HFFc6 (cell line): ENCODE measurements at regions not wholly inside any gene's neighbourhood (a gene's known extent, or its start where the extent isn't known, plus 50 kb on each side); places are given as distances from the start of the nearest gene placed in this dataset.
"Not testable (repeated sequence)": the region's sequence is repeated elsewhere in the genome, so short reads cannot be mapped to it uniquely, and the experiment has no call there.

Source experiments
- DNase-seq: peaks from one replicate; pipeline ENCODE4 v3.0.0-alpha.2; 2018
- H3K27ac Mint-ChIP-seq: 2 replicates; pipeline ENCODE4 v1.8.0; 2020; ENCODE audit warnings: mild to moderate bottlenecking, mixed read lengths
- H3K27me3 Mint-ChIP-seq: 2 replicates; pipeline ENCODE4 v1.8.0; 2021; ENCODE audit warnings: mild to moderate bottlenecking, moderate library complexity, mixed read lengths; ENCODE audit not compliant: insufficient read depth
- H3K36me3 Mint-ChIP-seq: 2 replicates; pipeline ENCODE4 v1.8.0; 2021; ENCODE audit warnings: low read depth, mixed read lengths
- H3K4me1 Mint-ChIP-seq: 2 replicates; pipeline ENCODE4 v1.8.0; 2020; ENCODE audit warnings: low read depth, mixed read lengths
- H3K4me3 Mint-ChIP-seq: 2 replicates; pipeline ENCODE4 v1.8.0; 2020; ENCODE audit warnings: mild to moderate bottlenecking, moderate library complexity, mixed read lengths
- H3K9me3 Mint-ChIP-seq: 2 replicates; pipeline ENCODE4 v1.8.0; 2020; ENCODE audit warnings: mild to moderate bottlenecking, mixed read lengths
- CTCF ChIP-seq: fragments of 200-600 bp; sonication (generic); IDR thresholded peaks from 2 replicates; pipeline ENCODE4 v1.5.0; 2021; ENCODE audit warnings: antibody characterized with exemption, mild to moderate bottlenecking

GRCh38 chr13:96934889-96935489 is 59.3 kb downstream of the OXGR1 start:
- TF ChIP-seq CTCF, result no peak
- H3K9me3 Mint-ChIP-seq, result no peaks in the 10 kb centered on the region; the same call in 1 of the 2 replicates
- no peak overlapping the region for H3K4me3 Mint-ChIP-seq
- peaks cover 2% of the 10 kb centered on the region; the same call in 1 of the 2 replicates for H3K27me3 Mint-ChIP-seq
- H3K4me1 Mint-ChIP-seq, result no peaks in the 10 kb centered on the region
- no peak overlapping the region for H3K27ac Mint-ChIP-seq
- H3K36me3 Mint-ChIP-seq, result no peaks in the 10 kb centered on the region
- no peak for DNase-seq

GRCh38 chr13:96925916-96926628 is 68.2 kb downstream of the OXGR1 start:
- Mint-ChIP-seq H3K9me3 (peaks cover 39% of the 10 kb centered on the region), H3K36me3 (no peaks in the 10 kb centered on the region), H3K4me3 (no peak overlapping the region), H3K27ac (no peak overlapping the region), H3K27me3 (no peaks in the 10 kb centered on the region; the same call in none of the 2 replicates), H3K4me1 (no peaks in the 10 kb centered on the region)
- DNase-seq, result no peak
- no peak for TF ChIP-seq CTCF

- H3K4me3 Mint-ChIP-seq, result no peak overlapping the region
- H3K4me1 Mint-ChIP-seq, result no peaks in the 10 kb centered on the region
- DNase-seq, result no peak
- TF ChIP-seq CTCF, result no peak
- H3K27ac Mint-ChIP-seq, result no peak overlapping the region
- no peaks in the 10 kb centered on the region; the same call in none of the 2 replicates for H3K27me3 Mint-ChIP-seq
- H3K36me3 Mint-ChIP-seq, result no peaks in the 10 kb centered on the region
- peaks cover 43% of the 10 kb centered on the region for H3K9me3 Mint-ChIP-seq
Measured at GRCh38 chr13:96925477-96925876, 68.8 kb downstream of the OXGR1 start.

GRCh38 chr13:96918861-96919631 is 75.2 kb downstream of the OXGR1 start:
- not testable (repeated sequence) for H3K27me3 Mint-ChIP-seq, DNase-seq, H3K4me3 Mint-ChIP-seq, H3K4me1 Mint-ChIP-seq, H3K36me3 Mint-ChIP-seq, H3K27ac Mint-ChIP-seq
- H3K9me3 Mint-ChIP-seq, result peaks cover 51% of the 10 kb centered on the region

- no peak for TF ChIP-seq CTCF
- Mint-ChIP-seq H3K27ac (no peak overlapping the region), H3K9me3 (peaks cover 19% of the 10 kb centered on the region), H3K36me3 (no peaks in the 10 kb centered on the region), H3K4me3 (no peak overlapping the region), H3K27me3 (no peaks in the 10 kb centered on the region), H3K4me1 (no peaks in the 10 kb centered on the region)
- no peak for DNase-seq
Measured at GRCh38 chr13:96904232-96904631, 90.0 kb downstream of the OXGR1 start.

- Mint-ChIP-seq H3K9me3 (peaks cover 16% of the 10 kb centered on the region), H3K4me1 (no peaks in the 10 kb centered on the region), H3K27me3 (no peaks in the 10 kb centered on the region), H3K36me3 (no peaks in the 10 kb centered on the region), H3K27ac (no peak overlapping the region), H3K4me3 (no peak overlapping the region)
- no peak for TF ChIP-seq CTCF
- no peak for DNase-seq
Measured at GRCh38 chr13:96903085-96903484, 91.2 kb downstream of the OXGR1 start.
